ENCODE measurements at regions not wholly inside any gene's neighbourhood (a gene's known extent, or its start where the extent isn't known, plus 50 kb on each side); places are given as distances from the start of the nearest gene placed in this dataset.

DNA sequence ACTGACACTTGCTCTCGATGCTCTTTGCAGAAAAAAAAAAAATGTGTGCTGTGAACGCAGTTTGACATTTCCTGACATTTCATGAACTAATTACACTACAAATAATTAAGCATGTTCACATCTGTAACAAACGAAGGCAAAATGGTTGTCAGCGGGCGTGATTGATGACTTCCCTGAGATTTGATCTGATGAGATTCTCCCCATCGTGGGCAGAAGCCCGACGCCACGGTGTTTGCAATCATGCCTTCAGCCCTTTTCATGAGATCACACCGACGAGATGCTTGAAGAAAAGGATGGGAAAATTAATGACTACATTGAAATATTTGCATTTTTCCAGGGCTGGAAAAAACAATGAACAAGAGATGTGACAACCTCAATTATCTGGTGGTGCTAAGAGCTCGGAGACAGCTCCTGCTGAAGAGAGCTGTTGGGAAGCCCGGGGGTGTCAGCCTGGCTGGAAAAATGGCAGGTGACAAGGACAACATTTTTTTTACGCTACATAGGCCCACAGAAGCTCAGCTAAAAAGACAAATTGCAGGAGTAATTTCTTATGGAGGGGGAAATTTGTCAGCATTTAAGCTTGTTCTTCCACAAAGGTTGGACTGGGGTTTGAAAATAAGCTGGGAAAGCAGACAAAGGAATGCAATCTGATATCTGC, 259.4 kb upstream of the IRX3 start:
- intact Hi-C loops (cut with DNase I): no loop called here
- peak in 16 of 42 donors; percentile 1 to 56 (median 28) for DNase-seq

GRCh38 chr16:54544553-54545180, 258.1 kb upstream of the IRX3 start:
- intact Hi-C loops (cut with DNase I): no loop called here
- DNase-seq: no peak

DNA sequence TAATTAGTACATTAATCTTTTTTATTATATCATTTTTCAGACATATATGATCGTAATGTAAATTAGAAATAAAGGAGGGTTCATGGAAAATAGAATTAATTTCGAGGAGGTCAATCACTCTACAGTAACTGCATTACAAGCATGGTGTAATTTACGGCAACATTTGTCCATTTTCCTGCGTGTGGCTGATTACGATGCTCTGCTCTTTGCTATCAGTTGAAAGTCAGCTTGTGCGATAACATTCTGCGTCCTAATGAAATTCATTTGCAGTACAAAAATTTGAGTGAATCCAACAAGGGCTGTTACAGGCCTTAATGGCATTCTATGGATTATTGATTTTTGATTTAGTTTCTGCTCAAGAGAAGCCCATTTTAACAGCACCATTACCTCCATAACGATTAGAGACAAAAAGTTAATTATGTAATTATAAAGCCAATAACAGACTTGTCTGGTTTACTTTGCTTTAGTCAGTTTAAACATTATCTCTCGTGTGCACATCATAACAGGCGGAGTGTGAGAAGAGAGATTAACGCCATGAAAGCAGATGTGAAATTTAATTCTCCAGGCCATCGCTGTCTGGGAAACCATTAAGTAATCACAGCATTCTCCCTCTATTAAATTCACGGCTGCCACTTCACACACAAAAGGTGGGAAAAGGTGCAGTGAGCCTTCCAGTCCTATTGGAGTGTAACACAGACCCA, 256.4 kb upstream of the IRX3 start:
- intact Hi-C loops (cut with DNase I): no loop called here
- no peak for DNase-seq

DNA sequence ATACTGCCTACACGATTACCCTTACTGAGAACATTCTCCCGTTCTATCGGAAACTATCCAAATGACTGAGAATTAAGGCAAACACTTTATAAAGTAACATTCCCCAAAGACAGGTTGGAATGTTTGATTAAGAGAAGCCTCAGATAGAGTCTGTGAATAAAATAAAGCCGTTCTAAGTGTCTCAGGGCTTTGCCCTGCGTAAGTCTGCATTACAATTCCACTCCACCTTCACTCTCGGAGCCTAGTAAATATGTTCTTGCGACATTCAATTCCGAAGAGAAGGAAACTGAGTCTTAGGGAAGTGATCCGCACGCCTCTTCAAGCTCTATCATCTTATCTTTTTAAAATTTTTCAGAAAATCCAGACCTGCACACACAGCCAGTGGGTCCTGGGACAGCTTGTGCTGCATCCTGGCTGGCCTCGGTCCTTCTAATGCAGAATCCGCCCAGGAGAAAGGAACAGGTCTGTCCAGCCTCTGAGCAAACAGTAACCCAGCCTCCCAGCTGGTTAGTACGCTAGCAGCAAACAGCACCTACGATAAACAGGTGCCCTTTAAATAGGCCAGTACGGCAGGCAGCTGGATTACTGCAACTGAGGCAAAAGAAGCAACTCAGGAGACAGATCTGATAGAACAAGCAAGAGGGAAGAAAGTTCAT, 254.1 kb upstream of the IRX3 start:
- DNase-seq: no peak

DNA sequence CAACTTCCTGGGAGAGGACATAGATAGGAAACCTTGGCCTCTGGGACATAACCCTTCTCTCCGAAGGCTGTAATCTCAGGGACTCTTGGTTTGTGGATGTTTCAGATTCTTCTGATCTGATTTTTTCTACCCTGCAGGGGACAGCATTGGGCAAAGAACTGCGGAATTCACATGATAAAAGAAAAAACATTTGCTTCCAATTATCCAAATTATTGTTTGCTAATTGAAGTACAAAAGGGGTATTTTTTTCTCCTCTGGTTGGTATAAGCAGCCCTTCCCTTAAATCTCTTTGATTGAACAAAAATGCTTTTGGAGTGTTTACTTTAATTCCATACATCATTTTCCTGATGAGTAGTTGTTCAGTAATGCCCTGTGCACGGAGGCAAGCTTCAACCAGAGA, 251.7 kb upstream of the IRX3 start:
- DNase-seq: no peak
- intact Hi-C loops (cut with DNase I): no loop called here

More for the DNA sequence above, 254.1 kb upstream of the IRX3 start:
- intact Hi-C loops (cut with DNase I): no loop called here

GRCh38 chr16:54533856-54534490, 247.4 kb upstream of the IRX3 start:
- intact Hi-C loops (cut with DNase I): no loop called here
- no peak for DNase-seq

DNA sequence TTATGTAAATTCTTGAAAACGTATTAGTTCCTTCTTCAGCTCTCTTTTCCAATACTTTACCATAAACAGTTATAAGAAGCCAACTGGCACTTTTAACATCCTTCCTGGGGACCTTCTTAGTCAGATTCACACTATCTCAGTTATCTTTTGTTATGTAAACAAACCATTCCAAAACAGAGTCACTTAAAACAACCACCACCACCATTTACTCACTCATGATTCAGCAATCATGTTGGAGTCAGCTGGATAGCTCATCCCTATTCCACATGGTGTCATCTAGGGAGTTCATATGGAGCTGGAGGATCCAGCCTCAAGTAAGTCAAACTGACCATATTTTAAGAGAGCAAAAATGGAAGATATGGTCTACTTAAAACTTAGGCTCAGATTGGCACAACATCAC, 240.3 kb upstream of the IRX3 start:
- no peak for DNase-seq
- intact Hi-C loops (cut with DNase I): no loop called here

GRCh38 chr16:54526087-54526486, 239.5 kb upstream of the IRX3 start:
- intact Hi-C loops (cut with DNase I): no loop called here
- DNase-seq: no peak

DNA sequence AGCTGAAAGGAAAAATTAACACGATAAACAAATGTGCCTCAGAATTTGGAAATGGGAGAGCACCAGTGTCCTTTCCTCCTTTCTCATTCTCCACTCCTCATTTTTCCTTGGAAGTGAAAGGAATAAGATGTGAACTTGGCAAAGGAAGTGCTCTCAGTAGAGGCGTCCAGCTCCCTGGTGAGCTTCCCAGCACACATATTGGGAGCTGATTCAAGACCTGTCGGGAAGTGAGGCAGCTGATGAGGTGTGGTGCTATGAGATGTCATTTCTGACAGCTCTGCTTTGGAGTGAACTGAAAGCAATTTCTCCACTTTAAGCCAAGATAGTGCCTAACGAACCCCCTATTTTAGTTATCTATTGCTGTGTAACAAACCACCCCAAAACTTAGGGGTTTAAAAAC, 238.5 kb upstream of the IRX3 start:
- no peak for DNase-seq

GRCh38 chr16:54522584-54522983, 236.0 kb upstream of the IRX3 start:
- DNase-seq: no peak
- intact Hi-C loops (cut with DNase I): no loop called here

More for the DNA sequence above, 238.5 kb upstream of the IRX3 start:
- intact Hi-C loops (cut with DNase I): no loop called here

DNA sequence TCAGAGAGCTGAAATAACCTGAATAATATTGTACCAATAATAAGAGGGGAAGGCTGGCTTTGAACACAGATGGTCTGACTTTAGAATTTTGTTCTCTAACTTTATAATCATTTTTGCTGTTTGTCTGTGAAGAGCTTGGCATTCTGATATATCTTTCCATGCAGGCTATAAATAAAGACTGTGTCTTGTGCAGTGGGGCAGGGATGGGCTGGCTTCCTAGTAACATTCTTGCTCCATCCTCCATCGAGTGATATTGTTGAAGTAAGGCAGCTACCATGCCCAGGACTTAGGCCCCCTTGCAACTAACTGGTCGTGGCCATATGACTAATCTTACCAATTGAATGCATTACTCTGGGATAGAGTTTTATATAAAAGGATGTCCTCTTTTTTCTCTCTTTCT, 234.7 kb upstream of the IRX3 start:
- no peak for DNase-seq
- intact Hi-C loops (cut with DNase I): no loop called here

- intact Hi-C loops (cut with DNase I): no loop called here
- DNase-seq: no peak
Observed at GRCh38 chr16:54519161-54519695, 232.6 kb upstream of the IRX3 start.

DNA sequence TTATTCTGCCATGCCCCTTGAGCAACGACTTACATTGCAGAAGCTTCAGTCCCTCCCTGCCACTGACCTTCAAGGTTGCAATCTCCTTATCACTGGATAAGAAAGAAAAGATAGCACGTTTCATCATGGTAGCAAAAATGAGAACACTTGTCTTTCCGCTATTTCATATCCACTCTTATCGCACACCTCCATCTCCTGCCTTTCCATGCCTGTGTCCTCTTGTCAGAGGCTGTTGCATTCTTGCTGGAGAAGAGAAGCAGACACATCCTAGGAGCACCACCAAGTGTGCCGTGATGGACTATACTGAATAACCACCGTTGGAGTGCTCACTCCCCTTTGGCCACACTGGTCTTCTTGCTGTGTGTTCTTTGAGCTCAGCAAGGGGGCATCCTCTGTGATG, 230.6 kb upstream of the IRX3 start:
- intact Hi-C loops (cut with DNase I): no loop called here
- DNase-seq: no peak

DNA sequence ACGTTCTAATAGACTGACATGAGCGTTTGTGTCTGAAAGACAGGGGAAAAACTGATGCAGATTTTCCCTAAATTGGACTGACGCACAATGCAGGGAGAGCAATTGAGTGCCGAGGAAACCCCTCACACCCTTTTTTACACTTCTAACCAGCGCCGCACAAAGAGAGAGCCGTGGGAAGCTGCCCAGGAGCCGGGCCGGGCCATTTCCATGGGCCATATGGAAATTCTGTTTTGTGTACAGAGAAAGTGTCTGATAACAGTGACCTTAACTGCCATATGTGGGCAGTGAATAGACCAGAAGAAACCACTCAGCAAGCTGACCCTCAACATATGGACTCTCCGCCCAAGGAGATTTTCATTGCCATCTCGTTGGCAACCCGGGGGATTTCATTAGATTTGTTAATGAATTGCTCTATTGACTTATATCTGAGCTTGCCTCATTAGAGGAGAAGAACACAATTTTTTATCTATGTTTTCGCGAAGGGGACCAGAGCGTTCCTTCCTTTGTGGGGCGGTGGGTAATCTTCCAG, 225.9 kb upstream of the IRX3 start:
- DNase-seq: no peak
- intact Hi-C loops (cut with DNase I): no loop called here

DNA sequence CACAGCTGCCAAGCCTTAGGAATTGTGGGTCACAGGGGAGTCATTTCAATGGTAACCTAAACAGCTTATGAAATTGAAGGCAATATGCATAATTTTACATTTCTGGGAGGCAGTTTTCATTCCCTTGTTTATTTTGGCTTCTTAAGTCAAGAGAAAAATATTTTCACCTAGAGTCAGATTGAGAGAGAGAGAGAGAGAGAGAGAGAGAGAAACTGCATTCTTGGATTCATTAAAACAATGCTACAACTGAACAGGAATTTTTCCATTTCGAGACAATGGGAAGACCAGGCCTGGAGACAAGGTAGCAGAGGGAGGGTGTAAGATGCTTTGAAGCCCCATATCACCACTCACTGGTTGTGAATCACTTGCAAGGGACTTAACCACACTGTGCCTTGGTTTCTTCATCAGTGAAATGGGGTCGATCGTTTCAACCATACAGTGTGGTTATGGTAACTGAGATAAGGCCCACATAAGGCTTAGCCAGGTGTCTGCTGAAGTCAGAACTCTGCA, 224.7 kb upstream of the IRX3 start:
- DNase-seq: no peak

GRCh38 chr16:54510685-54511221, 224.2 kb upstream of the IRX3 start:
- intact Hi-C loops (cut with DNase I): no loop called here
- DNase-seq: no peak

More for the DNA sequence above, 224.7 kb upstream of the IRX3 start:
- intact Hi-C loops (cut with DNase I): no loop called here

DNA sequence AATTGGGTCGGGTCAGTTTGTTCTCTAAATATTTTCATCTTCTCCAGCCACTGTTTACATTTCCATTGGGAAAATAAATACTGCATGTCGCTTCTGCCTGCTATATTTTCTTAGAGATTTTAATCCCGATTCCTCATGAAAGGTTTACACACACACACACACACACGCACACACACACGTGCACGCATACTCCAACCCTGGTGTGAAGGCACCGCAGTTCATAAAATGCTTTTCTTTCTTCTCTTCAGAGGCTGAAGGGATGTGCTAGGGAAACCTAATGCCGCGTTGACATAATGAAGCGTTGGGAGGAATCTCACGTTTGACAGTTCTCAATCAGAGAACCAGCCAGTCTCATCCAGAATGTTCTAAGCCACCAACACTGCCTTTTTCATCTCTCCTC, 222.9 kb upstream of the IRX3 start:
- intact Hi-C loops (cut with DNase I): no loop called here
- DNase-seq: no peak

DNA sequence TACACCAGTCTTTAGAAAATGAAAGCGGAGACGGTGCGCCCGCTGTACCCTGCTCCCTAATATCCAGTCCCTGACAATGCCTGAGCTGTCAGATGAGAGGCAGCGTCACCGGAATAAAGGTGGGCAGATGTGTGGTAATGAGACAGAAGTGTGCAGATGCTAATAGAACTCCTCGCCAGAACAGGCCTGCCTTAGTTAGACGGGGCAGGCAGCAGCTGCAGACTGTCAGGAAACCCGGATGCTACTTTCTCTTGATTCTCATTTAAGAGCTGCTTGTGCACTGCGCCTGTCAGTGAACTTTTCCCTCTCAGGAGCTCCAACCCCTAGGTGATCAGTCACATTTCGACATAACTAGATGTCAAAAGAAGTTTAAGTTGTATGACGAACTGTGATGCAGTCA, 221.8 kb upstream of the IRX3 start:
- no peak for DNase-seq
- intact Hi-C loops (cut with DNase I): no loop called here

All from head of caudate nucleus (tissue), 42 donors.